GM21367 (cell line): ENCODE measurements at regions not wholly inside any gene's neighbourhood (a gene's known extent, or its start where the extent isn't known, plus 50 kb on each side); places are given as distances from the start of the nearest gene placed in this dataset.

ENCODE experiments used
- ATAC-seq: cut with Tn5 transposase; IDR thresholded peaks from one replicate; pipeline ENCODE4 v1.9.1; 2021; ENCODE audit not compliant: unreplicated experiment

DNA sequence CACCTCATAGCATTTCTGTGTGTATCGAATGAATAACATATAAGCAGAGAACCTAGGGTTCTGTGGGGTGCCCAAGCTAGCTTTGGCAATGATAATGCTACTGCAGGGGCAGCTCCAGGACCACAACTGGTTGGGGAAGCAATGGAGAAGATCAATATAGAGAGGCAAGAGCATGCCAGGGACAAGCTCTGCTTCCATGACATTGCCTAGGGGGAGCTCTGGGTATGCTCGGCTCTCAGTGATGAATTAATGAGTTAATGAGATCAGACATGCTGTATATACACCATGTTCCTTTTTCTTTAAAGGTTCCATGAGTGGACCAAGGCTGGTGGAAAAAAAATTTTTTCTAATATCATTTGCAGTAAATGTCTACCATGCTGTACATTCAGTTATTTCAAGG lies 618.4 kb downstream of the BCL11A start:
- ATAC-seq: no peak

DNA sequence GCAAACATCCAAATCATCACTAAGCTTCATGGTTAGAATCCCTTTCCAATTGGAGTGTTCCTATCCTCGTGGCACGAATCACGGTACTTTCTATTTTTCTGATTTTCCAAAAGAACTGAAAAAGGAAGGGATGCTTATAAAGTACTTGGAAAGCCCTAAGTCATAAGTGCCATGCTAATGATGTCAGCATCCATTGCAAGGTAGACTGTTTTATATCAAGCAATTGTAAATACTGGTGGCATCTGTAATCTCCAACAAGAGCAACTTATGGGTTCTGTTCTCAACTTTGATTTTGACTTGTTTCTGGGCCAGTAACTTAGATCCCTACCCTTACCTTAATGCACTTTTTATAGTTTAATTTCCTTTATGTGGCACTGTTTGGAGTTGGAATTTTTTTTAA lies 619.5 kb downstream of the BCL11A start:
- no peak for ATAC-seq

DNA sequence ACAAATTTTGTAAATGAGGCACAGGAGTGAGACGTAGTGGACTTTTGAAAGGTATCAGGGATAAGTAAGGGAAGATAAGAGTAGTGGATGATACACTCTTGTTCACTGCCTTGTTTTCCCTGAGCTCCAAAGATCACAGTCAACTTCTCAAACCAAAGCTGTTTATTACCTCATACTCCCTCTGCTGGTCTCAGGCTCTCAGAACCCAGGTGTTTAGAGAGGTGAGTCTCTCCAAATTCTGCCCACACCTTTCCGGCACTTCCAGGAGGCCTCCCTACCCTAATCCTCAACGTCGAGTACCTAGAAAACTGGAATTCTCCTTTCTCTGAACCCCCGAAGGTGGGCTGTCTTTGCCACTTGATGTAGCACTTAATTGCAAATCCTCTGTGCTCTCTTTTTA lies 621.1 kb downstream of the BCL11A start:
- no peak for ATAC-seq

DNA sequence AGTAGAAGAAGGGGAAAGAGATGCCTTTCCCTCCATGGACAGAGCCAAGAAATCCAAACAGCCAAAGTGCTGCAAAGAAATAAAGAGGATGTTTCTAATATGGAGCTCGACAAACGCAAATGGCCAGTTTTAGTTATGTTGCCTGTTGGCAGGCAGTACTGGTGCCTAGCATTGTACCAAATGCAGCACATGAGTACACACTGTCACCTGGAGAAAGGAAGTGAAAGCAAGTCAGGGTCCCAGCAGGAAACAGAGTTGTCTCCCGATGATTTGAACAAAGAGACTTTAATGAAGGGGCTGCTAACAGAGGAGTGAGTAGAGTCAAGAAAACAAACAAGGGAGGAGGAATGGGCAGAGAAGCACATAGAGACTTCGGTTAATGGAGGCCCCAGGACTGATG lies 623.0 kb downstream of the BCL11A start:
- ATAC-seq: no peak

DNA sequence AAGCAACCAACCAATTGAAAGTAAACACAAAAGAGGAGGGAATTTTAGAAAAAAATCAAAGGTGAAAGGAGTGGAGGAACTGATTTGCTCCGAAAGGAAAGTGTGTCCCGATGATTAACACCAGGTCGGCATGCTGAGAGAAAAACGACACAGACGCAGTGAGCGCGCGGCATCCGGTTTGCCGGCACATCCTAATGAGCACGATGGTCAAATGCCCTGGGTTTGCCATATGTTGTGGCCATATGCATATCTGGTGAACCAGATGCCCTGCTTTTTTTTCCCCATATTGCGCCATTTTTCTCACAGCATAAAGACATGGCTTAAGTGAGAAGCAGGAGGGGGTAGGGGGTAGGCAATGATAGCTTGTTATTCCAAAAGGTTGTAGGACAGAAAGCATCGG lies 626.7 kb downstream of the BCL11A start:
- ATAC-seq: no peak

DNA sequence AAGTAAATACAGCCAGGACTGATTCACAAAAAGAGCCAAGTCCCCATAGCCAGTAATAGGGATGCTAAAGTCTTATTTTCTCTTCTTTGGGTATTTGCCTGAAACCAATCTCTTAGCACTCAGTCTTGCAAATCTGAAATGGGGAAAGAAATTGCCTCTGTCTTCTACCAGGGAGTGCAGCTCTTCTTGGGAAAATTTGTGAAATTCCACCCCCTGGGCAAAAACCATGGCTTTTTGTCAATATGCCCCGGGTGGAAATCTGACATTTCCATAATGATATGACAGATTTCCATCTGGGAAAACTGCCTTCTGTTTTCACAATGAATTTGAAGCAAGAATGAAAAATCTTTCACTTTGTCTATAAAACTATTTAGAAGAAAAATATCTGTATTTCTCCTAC lies 628.1 kb downstream of the BCL11A start:
- ATAC-seq: no peak

DNA sequence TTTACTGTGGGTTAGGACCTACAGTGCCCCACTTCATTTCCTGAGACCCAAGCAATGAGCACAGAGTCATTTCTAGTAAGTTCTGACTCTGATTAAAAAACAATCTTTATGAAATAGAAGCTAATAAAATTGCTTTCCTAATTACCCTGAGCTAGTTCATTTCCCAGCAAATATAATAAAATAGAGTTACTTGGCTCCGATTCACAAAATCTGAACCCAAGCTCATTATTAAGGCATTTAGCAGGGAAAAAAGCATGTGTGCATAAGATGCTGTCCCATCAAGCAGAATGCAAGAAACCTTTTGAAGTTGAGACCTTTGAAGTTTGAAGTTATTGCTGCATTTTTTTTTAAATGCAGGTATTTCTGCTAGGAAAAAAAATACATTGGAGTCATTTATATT lies 629.1 kb downstream of the BCL11A start:
- ATAC-seq: no peak

DNA sequence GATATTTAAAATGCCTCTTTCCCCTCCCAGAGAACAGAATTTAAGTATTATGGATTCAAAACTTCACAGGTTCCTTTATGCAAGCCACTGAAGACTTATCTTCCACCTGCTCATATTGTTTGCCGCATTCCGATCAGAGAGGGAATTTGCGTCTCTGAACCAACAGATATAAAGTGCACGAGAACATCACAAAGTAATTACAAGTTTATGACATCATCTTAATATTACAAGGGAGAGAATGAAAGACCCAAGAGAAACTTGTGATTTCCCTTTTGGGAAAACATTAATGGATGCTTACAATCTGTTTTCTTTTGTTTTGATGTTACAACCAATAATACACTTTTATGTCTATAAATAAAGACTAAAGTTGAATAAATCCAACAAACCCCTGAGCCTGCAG lies 631.0 kb downstream of the BCL11A start:
- ATAC-seq: no peak

DNA sequence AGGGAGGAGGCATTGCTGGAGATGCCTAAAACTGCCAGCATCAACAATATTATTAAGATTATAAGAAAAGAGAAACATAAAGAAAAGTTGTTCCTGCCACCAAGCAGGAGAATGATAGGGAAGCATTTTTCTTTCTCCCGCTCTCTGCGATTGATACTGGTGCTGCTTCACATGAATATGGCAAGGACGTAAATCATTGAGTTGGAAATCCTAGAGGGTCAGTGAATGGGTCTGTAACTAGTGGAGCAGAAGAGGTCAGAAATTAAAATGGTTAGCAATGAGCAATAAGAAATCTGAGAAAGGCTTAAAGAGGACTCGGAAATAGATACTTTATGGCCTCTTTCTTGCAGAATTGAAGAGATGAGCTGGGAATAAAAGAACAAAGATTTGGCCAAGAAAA lies 631.7 kb downstream of the BCL11A start:
- ATAC-seq: no peak

DNA sequence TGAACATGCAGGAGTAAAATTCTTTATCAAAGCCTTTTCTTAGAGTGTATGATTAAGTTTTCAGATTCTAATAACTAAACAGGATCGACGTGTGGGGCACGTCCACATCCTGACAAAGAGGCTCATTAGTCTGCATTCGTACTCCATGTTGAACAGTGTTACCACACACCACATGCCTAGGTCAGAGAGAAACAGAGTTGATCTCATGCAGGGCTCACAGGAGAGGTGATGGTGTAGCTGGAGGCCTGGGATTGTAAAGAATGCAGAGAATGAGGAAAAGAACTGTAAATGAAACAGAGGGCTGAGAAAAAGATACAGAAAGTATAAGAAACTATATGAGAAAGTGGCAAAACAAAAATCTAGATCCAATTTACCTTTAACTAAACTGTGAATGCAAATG lies 632.5 kb downstream of the BCL11A start:
- ATAC-seq: no peak

DNA sequence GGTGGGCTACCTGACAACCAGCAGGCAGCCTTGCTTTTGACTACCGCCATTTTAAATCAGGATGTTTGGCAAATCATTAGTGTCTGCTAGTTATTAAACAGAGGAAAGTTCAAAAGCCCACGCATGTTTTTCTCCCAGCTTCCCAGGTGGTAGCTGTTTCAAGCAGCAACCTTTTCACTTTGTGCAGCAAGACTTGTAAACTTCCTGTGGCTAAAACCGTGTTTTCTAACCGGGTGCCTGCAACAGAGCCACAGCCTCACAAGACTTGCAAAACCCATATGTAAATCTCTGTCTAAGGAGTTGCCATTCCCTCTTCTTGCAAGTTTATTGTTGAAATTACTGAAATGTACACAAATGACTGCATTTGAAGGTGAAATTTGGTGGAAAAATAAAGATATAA lies 633.1 kb downstream of the BCL11A start:
- no peak for ATAC-seq

DNA sequence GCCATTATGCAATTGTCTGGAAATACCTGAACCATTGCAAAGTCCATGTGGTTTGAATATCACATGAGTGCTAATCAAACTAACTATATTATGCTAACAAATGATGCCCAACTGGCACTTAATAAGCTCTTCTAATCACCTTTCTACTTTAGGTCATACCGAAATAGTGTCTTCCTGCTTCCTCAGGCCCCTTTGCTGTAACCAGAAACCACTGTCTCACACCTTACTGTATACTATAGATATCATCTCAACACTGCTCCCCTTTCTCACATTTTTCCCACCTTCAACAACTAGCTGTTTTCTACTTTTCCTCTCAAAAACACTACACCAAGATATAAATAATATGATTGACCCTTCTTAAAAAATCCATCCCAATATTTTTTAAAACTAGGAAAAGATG lies 633.9 kb downstream of the BCL11A start:
- no peak for ATAC-seq

DNA sequence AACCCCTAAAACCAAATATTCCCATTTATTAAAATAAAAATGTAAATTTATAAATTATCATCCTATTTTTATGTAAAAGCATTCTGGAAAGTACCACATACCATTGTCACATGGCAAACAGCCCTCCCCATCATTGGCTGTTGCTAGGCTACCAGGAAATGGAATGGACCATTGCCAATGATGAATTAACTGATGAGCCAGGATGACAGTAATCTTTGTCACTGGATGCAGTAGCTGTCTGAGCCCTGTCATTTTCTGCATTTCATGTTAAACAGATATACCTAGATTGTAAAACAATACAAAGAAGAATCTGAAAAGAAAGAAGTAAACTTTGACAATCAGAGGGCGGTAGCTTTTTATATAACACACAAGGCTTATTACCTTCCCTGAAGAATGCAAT lies 641.4 kb downstream of the BCL11A start:
- ATAC-seq: no peak

DNA sequence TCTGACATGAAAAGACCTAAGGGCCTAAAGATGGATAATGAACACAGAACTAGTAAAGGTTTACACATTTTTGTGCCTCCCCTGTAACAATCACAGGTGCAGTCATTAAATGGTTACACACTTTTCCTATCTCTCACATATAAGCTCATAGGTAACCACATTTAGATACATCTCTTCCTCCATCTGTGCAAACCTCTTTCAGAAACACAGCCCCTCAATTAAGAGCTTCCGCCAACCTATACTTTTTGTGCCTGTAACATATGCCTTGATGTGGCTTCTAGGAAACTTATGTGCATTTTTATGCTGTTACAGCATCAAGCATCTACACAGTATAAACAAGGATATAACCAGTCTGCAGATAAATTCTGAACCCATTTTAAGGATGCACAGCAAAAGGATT lies 643.3 kb downstream of the BCL11A start:
- ATAC-seq: no peak

DNA sequence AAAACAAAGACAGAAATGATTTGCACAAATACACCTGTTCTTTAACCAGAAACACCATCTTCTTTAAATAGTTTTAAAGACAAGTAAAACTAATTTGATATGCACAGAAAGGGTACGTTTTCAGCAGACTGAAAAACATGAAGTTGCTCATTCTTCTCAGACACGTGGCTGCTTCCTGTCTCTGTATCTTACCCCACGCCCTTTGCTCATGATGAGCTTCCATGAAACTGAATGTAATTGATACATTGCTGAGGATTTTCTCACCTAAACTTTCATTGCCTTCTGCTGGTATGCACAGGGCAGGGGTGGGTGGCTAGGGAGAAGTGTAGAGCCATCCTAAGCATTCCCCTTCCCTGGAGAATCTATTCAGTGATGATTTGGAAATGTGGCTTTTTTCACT lies 644.3 kb downstream of the BCL11A start:
- ATAC-seq: no peak

DNA sequence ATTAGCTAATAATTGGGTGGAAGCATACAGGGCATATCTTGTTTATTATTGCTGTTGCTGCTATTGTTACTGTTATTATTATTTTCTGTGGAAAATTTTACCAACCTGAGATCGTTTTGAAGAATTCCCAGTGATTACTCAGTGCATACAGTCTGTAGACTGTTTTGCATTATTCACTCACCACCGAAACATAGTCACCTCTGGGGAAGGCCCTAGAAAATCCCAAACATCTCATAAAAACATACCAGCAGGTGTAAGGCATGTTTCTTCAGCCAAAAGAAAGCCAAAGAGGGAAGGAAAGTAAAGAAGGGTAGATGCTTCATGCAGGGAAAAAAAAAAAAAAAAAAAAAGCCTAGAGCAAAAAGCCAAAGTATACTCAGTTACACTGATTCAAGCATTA lies 647.7 kb downstream of the BCL11A start:
- ATAC-seq: no peak

DNA sequence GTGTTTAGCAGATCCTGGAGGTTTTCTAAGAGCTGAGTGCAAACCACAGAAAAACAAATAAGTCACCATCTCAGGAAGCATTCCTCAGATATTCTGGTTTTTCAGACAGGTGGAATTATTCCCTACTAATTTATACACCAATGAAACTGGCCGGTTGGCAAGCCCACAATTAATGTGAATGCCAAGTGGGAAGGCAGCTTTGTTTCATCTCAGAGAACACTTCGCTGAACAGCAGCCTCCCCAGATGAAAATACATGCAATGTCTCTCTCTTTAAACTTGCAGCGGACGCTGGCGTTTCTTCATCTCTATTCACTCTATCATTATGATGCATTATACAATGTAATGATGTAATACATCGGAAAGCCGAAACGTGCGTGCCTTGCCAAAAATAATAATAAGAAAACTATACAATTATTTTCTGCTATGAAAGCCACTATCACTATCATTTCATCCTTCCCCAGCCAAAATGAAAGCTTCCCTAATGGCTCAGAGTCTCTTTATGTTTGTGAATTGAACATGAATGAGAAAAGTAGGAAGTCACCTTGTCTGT lies 649.4 kb downstream of the BCL11A start:
- ATAC-seq: no peak

DNA sequence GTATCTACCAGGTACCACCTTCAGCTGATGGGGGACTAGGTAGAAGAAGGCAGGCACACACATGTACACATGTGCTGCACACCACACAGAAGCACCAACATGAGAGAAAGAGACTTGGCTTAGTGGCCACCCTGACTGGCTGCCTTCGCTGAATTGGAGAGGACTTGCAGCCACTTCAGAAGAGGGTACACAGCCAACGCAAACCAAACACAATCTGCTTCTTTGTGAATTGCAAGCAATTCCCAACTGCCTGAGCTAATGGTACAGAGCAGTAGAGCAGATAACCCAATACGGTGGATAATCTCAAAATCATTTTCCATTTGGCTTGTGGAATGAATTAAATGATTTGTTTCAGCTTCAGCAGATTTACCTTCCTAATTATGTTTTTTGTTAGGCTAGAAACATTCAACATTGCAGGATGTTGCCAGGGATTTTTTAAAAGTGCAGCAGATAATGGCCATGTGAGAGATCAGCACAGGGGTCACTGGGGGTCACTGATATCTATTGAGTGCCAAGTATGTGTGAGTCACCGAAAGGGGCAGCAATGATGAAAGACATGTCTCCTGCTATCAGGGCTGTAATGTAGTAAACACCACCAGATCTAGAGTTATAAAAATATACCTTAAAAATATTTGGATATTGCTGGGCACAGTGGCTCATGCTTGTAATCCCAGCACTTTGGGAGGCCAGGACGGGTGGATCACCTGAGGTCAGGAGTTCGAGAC lies 652.6 kb downstream of the BCL11A start:
- no peak for ATAC-seq

DNA sequence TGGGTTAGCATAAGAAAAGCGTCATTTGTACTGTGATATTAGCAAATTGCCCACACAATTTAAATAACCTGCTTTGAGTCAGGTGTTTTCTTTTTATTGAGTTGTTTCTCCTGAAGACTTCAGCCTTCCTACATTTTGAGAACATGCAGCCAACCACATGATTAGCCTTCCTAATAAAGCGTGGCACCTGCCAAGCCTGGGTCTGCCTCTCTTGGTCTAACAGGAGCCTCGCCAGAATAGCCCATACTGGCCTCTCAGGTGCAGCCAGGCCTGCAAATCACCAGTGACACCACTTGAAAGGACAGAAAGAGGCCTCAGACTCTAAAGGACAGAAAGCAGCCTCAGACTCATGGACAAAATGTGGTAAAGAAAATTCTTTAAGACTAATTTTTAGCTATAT lies 653.8 kb downstream of the BCL11A start:
- no peak for ATAC-seq

DNA sequence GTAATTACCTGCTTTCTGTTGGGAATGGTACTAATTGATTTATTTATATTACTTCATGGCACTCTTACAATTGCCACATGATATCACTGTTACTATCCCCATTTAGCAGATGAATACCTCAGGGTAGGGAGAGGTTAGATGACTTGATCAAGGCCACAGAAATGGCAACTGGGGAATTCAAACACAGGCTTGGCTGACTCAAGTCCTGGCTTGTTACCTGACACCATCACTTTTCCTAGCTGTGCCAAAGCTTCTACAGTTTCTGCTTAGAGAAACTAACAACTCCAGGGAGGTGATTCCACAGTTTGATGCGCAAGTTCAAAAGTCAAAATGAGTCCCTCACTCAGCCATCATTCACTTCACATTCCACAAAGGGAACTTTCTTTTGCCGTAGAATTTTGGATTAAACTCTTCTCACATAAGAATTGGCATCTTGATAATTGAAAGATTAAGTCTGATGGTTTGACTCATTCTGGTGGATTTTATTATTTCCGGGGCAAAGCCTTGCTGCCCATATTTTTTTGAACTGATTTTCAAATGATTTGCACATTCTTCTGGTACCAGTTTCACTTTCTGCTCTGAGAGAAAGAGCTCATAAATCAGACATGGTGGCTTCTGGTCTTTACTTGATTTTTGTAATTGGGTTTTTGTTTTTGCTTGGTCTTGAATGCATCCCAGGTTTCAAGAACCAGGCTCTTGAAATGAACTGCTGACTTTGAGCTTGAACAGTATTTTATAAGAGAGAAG lies 656.8 kb downstream of the BCL11A start:
- no peak for ATAC-seq

DNA sequence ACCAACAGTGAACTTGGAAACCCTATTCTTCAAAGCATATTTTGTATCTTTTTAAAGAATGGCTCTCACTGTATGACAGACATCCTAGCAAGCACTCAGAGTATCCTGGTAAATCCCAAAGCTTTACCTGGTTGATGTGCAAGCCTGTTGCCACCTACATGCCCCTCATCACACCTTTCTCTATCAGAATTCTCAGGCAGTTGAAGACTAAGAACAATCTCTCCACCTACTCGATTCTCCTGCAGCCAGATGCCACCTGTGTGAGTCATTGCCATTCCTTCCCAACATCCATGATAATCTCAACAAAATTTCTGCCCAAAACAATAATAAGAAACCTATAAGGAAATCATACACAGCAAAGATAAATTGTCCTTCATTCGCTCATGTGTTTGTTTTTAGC lies 659.8 kb downstream of the BCL11A start:
- no peak for ATAC-seq

DNA sequence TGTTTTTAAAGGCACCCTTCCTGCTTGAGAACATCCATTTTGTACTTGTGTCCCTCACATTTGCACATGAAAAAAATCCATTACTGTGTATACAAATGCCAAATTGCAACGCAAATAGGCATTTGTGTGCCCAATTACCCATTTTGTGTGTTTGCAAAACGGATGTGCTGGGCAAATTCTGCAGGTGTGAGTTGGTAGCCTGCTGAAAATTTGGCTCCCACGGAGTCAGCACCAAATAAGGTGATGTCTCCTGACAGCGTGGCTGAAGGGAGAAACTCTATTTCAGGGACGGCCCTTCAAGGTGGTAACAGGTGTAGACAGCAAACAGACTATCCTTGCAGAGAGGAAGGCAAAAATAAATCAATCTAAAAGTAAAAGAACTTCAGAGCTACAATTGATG lies 661.1 kb downstream of the BCL11A start:
- no peak for ATAC-seq

DNA sequence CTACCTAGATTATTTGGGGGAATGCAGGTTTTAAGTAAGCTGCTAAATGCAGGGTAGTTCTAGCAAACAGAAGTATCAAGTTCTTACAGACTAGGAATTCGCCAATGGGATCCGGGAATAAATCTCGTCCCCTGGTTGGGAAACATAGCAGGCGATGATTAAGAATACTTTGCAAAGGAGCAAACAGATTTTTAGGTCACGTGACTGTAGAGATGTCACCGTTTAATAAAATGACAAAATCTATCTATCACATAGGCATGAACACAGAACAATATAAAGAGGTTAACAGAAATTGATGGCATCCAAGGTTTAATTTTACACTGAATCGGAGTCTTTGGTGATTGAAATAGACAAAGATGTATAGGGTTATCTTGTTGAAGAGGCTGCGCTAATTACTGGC lies 664.1 kb downstream of the BCL11A start:
- ATAC-seq: no peak
